ENCODE measurements at regions not wholly inside any gene's neighbourhood (a gene's known extent, or its start where the extent isn't known, plus 50 kb on each side); places are given as distances from the start of the nearest gene placed in this dataset.

DNA sequence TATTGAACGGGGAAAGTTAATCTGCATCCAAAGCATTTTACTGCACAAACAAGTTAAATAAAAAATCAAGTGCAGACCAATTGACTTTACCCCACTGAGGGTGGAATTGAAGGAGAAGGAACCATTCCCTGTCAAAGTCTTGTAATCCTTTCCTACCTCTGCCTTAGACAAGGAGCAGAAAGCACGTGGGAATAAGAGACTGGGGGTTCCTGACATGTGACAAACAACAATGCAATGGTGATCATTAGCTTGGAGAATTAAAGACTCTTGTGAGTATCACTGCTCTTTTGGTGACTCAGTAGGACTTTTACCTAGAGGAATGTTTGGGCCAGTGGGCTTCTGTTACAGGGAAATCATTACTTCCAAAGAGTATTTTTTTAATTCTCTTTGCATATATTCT lies 779.5 kb downstream of the TLR4 start:
- Histone ChIP-seq H3K4me3 (ENCODE audit: low read depth, low read length) (no peak overlapping the region), H3K27me3 (replicated peaks) (no peaks in the 10 kb centered on the region), H3K27ac (no peak overlapping the region), H3K36me3 (replicated peaks) (no peaks in the 10 kb centered on the region)
- no peak for DNase-seq
- in situ Hi-C loops (cut with HindIII; ENCODE audit: low pct_ligation_motif_present, low sequenced_read_pairs), result no loop called here
- TF ChIP-seq CTCF (IDR thresholded peaks at IDR 0.05; ENCODE audit: low read depth, low read length, missing control alignments), result no peak

DNA sequence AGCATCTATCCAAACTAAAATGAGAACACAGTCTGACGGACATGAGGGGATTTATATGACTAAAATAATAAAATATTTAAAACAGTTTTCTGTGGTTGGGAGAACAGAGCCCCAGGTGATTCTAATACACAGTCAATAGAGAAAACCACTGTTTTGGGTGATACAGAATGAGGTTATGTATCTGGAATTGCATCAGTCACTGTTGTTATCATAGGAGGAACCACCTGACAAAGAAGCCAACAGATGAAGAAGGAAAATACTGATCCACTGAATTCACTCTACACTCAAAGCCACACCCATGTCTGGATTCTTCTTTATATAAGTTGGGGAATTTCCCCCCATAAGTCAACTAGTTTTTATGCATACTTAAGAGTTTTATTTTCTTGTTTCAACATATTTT lies 799.0 kb downstream of the TLR4 start:
- in situ Hi-C loops (cut with HindIII; ENCODE audit: low pct_ligation_motif_present, low sequenced_read_pairs), result no loop called here
- DNase-seq, result no peak

DNA sequence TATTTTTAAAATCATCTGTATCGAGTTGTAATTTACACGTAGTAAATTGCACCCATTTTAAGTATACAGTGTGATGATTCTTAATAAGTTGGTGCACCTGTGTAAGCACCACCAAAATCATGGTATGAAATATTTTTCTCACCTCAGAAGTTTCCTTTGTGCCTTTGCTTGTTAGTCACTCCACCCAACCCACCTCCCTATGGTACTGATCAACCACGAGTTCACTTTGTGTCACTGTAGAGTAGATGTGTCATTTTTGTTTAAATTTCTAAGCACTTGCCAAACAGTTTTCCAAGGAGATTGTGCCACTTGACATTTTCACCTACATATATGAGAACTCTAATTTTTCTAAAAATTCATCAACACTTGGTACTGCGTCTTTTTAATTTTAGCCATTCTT lies 806.5 kb downstream of the TLR4 start:
- no peak for TF ChIP-seq CTCF (IDR thresholded peaks at IDR 0.05; ENCODE audit: low read depth, low read length, missing control alignments)
- Histone ChIP-seq H3K27me3 (replicated peaks) (no peaks in the 10 kb centered on the region), H3K36me3 (replicated peaks) (no peaks in the 10 kb centered on the region), H3K27ac (no peak overlapping the region), H3K4me3 (ENCODE audit: low read depth, low read length) (no peak overlapping the region)
- in situ Hi-C loops (cut with HindIII; ENCODE audit: low pct_ligation_motif_present, low sequenced_read_pairs), result no loop called here
- DNase-seq, result no peak

More for the DNA sequence above, 799.0 kb downstream of the TLR4 start:
- TF ChIP-seq CTCF (IDR thresholded peaks at IDR 0.05; ENCODE audit: low read depth, low read length, missing control alignments), result no peak
- no peak overlapping the region for H3K27ac ChIP-seq
- H3K36me3 ChIP-seq (replicated peaks), result no peaks in the 10 kb centered on the region
- no peaks in the 10 kb centered on the region for H3K27me3 ChIP-seq (replicated peaks)
- no peak overlapping the region for H3K4me3 ChIP-seq (ENCODE audit: low read depth, low read length)

DNA sequence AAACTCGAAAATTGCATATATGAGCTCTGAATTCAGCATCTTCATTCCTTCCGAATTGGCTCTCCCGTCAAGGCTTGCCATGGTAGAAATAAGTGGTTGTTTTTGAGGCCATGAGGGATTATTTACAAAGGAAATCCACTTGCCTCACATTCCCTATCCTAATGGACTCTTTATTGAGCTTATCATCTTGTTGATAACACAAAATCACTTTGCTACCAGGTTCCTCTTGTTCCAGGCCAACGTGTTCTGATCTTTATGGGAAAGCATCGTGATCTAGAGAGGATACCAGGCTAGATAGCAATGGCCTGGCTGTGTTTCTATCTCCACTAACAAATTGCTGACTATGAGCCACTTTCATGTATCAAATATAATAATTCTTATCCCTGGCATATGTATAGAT lies 811.7 kb downstream of the TLR4 start:
- in situ Hi-C loops (cut with HindIII; ENCODE audit: low pct_ligation_motif_present, low sequenced_read_pairs), result no loop called here
- Histone ChIP-seq H3K36me3 (replicated peaks) (no peaks in the 10 kb centered on the region), H3K4me3 (ENCODE audit: low read depth, low read length) (no peak overlapping the region), H3K27ac (no peak overlapping the region), H3K27me3 (replicated peaks) (no peaks in the 10 kb centered on the region)
- DNase-seq, result no peak
- TF ChIP-seq CTCF (IDR thresholded peaks at IDR 0.05; ENCODE audit: low read depth, low read length, missing control alignments), result no peak

DNA sequence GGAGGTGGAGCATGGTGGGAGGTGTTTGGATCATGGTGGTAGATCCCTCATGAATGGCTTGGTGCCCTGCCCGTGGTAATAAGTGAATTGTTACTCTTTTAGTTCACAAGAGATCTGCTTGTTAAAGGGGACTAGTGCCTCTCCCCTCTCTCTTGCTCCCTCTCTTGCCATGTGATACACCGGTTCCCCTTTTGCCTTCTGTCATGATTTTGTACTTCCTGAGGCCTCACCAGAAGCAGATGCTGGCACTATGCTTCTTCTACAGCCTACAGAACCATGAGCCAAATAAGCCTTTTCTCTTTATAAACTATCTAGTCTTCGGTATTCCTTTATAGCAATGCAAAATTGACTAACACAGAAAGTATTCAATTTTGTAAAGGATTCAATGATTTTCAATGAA lies 817.1 kb downstream of the TLR4 start:
- no peaks in the 10 kb centered on the region for H3K36me3 ChIP-seq (replicated peaks)
- DNase-seq, result no peak
- in situ Hi-C loops (cut with HindIII; ENCODE audit: low pct_ligation_motif_present, low sequenced_read_pairs), result no loop called here
- H3K27me3 ChIP-seq (replicated peaks), result no peaks in the 10 kb centered on the region
- H3K27ac ChIP-seq, result no peak overlapping the region
- no peak overlapping the region for H3K4me3 ChIP-seq (ENCODE audit: low read depth, low read length)
- TF ChIP-seq CTCF (IDR thresholded peaks at IDR 0.05; ENCODE audit: low read depth, low read length, missing control alignments), result no peak
